Gastroesophageal sphincter (tissue), 3 donors: ENCODE measurements at regions not wholly inside any gene's neighbourhood (a gene's known extent, or its start where the extent isn't known, plus 50 kb on each side); places are given as distances from the start of the nearest gene placed in this dataset.

Source experiments
- POLR2A ChIP-seq, 2 donors: fragments of 450-650 bp; IDR thresholded peaks; one replicate each; pipeline ENCODE4 v1.6.1; 2017; ENCODE audit warnings: antibody characterized with exemption in 2 of 2, mild to moderate bottlenecking in 2 of 2, moderate library complexity in 1 of 2
- POLR2AphosphoS5 ChIP-seq: sonication (generic); formaldehyde crosslinking; IDR thresholded peaks from one replicate; pipeline ENCODE4 v1.6.1; 2017; ENCODE audit warnings: antibody characterized with exemption
- TF ChIP-seq, protein P1 (sequence below), 4 experiments: fragments of 200-600 bp in 2 of 4; fragments of 450-650 bp in 2 of 4; sonication (generic) in 1 of 4; IDR thresholded peaks; one replicate each; pipeline ENCODE4 v1.5.1; 2017 to 2019; ENCODE audit warnings: antibody characterized with exemption in 4 of 4, mild to moderate bottlenecking in 2 of 4, moderate library complexity in 2 of 4

DNA sequence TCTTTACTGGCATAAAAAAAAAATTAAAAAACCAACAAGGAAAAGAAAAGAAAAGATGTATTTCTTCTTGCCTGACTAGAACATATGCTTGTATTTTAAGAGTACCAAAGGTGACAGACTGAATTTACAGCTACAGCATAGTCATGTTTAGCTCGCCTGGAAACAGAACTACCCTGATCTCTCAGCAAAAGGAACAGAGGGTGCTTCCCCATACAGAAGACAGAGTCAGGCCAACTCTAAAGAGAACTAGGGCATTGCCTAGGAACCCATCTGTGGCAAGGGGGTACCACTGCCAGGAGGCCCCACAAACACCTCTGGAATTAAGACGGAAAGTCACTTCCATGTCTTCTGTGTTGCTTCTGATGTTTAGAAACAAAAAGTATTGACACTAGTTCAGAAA lies 252.1 kb upstream of the STARD13 start:
- TF ChIP-seq, protein P1, sequence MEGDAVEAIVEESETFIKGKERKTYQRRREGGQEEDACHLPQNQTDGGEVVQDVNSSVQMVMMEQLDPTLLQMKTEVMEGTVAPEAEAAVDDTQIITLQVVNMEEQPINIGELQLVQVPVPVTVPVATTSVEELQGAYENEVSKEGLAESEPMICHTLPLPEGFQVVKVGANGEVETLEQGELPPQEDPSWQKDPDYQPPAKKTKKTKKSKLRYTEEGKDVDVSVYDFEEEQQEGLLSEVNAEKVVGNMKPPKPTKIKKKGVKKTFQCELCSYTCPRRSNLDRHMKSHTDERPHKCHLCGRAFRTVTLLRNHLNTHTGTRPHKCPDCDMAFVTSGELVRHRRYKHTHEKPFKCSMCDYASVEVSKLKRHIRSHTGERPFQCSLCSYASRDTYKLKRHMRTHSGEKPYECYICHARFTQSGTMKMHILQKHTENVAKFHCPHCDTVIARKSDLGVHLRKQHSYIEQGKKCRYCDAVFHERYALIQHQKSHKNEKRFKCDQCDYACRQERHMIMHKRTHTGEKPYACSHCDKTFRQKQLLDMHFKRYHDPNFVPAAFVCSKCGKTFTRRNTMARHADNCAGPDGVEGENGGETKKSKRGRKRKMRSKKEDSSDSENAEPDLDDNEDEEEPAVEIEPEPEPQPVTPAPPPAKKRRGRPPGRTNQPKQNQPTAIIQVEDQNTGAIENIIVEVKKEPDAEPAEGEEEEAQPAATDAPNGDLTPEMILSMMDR (IDR thresholded peaks at IDR 0.05) = no peak
- TF ChIP-seq POLR2A (IDR thresholded peaks at IDR 0.05) = no peak
- TF ChIP-seq POLR2AphosphoS5 = no peak
